ENCODE measurements at regions not wholly inside any gene's neighbourhood (a gene's known extent, or its start where the extent isn't known, plus 50 kb on each side); places are given as distances from the start of the nearest gene placed in this dataset.

DNA sequence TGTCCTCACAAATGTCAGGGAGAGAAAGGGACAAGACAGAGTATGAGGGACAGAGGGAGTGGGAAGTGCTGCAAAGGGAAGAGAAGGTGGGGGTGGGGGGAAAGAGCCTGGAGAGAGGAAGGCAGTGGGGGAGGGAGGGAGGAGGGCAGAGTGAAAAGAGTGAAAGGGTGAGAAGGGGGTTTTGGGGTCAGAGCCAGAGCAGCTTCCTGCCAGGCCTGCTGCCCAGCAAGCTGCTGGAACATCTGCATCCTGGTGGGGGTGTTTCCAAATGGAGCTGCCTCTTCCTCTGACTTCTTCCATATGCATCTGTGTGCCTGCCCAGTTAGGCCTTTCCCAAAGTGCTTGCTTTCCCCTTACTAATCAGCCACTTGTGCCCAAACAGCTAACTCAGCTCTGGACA, 94.3 kb upstream of the CELF4 start:
- Histone ChIP-seq H3K27ac (no peak overlapping the region), H3K4me3 (no peak overlapping the region), H3K36me3 (no peaks in the 10 kb centered on the region), H3K4me1 (no peaks in the 10 kb centered on the region), H3K9me3 (no peaks in the 10 kb centered on the region), H3K27me3 (no peaks in the 10 kb centered on the region)
- TF ChIP-seq EP300 (IDR thresholded peaks at IDR 0.05) (no peak), POLR2AphosphoS5 (IDR thresholded peaks at IDR 0.05) (no peak), POLR2A (IDR thresholded peaks at IDR 0.05) (no peak)
- no peak for DNase-seq (ENCODE audit: low spot score in 2 of 2)

DNA sequence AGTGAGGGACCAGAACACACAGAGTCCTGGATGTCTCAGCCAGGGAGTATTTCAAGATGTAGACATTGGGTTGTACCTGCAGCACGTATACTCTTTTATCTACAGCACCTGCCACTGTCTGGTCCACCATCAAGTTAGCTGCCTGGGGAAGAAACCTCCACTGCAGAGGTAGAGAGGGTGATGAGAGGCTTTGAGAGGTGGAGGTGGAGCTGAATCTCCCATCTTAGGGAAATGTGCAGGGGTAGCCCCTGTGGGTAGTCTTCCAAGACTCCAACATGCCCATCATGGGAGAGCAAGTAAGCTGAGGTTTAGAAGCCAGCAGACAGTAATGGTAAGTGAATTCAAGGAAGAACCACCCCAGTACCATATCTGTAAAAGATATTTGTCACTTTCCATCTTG, 93.3 kb upstream of the CELF4 start:
- TF ChIP-seq POLR2AphosphoS5 (IDR thresholded peaks at IDR 0.05) (no peak), POLR2A (IDR thresholded peaks at IDR 0.05) (no peak), CTCF (IDR thresholded peaks at IDR 0.05) (no peak), EP300 (IDR thresholded peaks at IDR 0.05) (no peak)
- no peak overlapping the region for H3K27ac ChIP-seq
- H3K36me3 ChIP-seq = no peaks in the 10 kb centered on the region
- H3K4me3 ChIP-seq = no peak overlapping the region
- no peaks in the 10 kb centered on the region for H3K9me3 ChIP-seq
- no peak for DNase-seq (ENCODE audit: low spot score in 2 of 2)
- 80% methylated on average over 1 of the region's 1 CpG for WGBS
- no peaks in the 10 kb centered on the region for H3K4me1 ChIP-seq
- H3K27me3 ChIP-seq = no peaks in the 10 kb centered on the region

- 46% methylated on average over 1 of the region's 1 CpG for WGBS
- Histone ChIP-seq H3K4me3 (no peak overlapping the region), H3K27me3 (no peaks in the 10 kb centered on the region), H3K4me1 (no peaks in the 10 kb centered on the region), H3K36me3 (no peaks in the 10 kb centered on the region), H3K9me3 (no peaks in the 10 kb centered on the region), H3K27ac (no peak overlapping the region)
- TF ChIP-seq POLR2A (IDR thresholded peaks at IDR 0.05) (no peak), POLR2AphosphoS5 (IDR thresholded peaks at IDR 0.05) (no peak), EP300 (IDR thresholded peaks at IDR 0.05) (no peak), CTCF (IDR thresholded peaks at IDR 0.05) (no peak)
- no peak for DNase-seq (ENCODE audit: low spot score in 2 of 2)
These were observed 91.9 kb upstream of the CELF4 start for GRCh38 chr18:37657493-37657892.

GRCh38 chr18:37654731-37655369, 89.3 kb upstream of the CELF4 start:
- Histone ChIP-seq H3K36me3 (no peaks in the 10 kb centered on the region), H3K27me3 (no peaks in the 10 kb centered on the region), H3K27ac (no peak overlapping the region), H3K4me3 (no peak overlapping the region), H3K4me1 (no peaks in the 10 kb centered on the region), H3K9me3 (no peaks in the 10 kb centered on the region)
- 95% methylated on average over 4 of the region's 4 CpGs for WGBS
- DNase-seq (ENCODE audit: low spot score in 2 of 2) = no peak
- TF ChIP-seq EP300 (IDR thresholded peaks at IDR 0.05) = no peak
- no peak for TF ChIP-seq CTCF (IDR thresholded peaks at IDR 0.05)
- no peak for TF ChIP-seq POLR2A (IDR thresholded peaks at IDR 0.05)
- no peak for TF ChIP-seq POLR2AphosphoS5 (IDR thresholded peaks at IDR 0.05)

GRCh38 chr18:37654034-37654433, 88.4 kb upstream of the CELF4 start:
- no peaks in the 10 kb centered on the region for H3K27me3 ChIP-seq
- no peaks in the 10 kb centered on the region for H3K4me1 ChIP-seq
- no peaks in the 10 kb centered on the region for H3K36me3 ChIP-seq
- no peak for TF ChIP-seq POLR2A (IDR thresholded peaks at IDR 0.05)
- no peak for TF ChIP-seq CTCF (IDR thresholded peaks at IDR 0.05)
- TF ChIP-seq EP300 (IDR thresholded peaks at IDR 0.05) = no peak
- TF ChIP-seq POLR2AphosphoS5 (IDR thresholded peaks at IDR 0.05) = no peak
- WGBS = 31% methylated on average over 3 of the region's 3 CpGs
- no peak for DNase-seq (ENCODE audit: low spot score in 2 of 2)
- no peak overlapping the region for H3K27ac ChIP-seq
- H3K9me3 ChIP-seq = peaks cover 4% of the 10 kb centered on the region
- H3K4me3 ChIP-seq = no peak overlapping the region

GRCh38 chr18:37653618-37654017, 88.0 kb upstream of the CELF4 start:
- Histone ChIP-seq H3K27ac (no peak overlapping the region), H3K9me3 (peaks cover 6% of the 10 kb centered on the region), H3K27me3 (no peaks in the 10 kb centered on the region), H3K4me3 (no peak overlapping the region), H3K36me3 (no peaks in the 10 kb centered on the region), H3K4me1 (no peaks in the 10 kb centered on the region)
- no peak for DNase-seq (ENCODE audit: low spot score in 2 of 2)
- 44% methylated on average over 2 of the region's 2 CpGs for WGBS
- TF ChIP-seq POLR2A (IDR thresholded peaks at IDR 0.05) = no peak
- no peak for TF ChIP-seq POLR2AphosphoS5 (IDR thresholded peaks at IDR 0.05)
